NCI-H2171 (cell line): ENCODE measurements at regions not wholly inside any gene's neighbourhood (a gene's known extent, or its start where the extent isn't known, plus 50 kb on each side); places are given as distances from the start of the nearest gene placed in this dataset.

ENCODE experiments used
- DNase-seq: peaks from one replicate; lab custom pipeline; 2025; lab: John Stamatoyannopoulos, UW

DNA sequence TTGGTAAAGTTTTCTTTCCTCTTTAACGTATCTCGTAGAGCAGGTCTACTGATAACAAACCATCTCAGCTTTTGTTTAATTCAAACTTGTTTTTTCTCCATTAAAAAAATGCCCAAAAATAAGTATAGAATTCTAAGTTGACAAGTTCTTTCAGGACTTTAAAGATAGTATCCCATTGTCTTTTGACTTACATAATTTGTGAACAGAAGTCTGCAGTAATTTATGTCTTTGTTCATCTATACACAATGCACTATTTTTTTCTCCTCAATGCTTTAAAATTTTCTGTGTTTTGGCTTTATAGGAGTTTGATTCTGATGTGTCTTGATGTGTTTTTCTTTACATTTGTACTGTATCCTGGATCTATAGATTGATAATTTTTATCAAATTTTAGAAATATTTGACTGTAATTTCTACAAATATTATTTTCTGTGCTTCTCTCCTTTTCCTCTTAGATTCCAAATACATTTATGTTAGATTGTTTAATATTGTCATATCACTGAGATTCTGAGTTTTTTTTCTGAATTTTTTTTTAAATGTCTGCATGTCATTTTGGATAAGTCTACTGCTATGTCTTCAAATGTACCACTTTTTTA is 143.3 kb downstream of the FTCDNL1 start:
- no peak for DNase-seq

GRCh38 chr2:199705538-199705937 is 145.5 kb downstream of the FTCDNL1 start:
- no peak for DNase-seq

DNA sequence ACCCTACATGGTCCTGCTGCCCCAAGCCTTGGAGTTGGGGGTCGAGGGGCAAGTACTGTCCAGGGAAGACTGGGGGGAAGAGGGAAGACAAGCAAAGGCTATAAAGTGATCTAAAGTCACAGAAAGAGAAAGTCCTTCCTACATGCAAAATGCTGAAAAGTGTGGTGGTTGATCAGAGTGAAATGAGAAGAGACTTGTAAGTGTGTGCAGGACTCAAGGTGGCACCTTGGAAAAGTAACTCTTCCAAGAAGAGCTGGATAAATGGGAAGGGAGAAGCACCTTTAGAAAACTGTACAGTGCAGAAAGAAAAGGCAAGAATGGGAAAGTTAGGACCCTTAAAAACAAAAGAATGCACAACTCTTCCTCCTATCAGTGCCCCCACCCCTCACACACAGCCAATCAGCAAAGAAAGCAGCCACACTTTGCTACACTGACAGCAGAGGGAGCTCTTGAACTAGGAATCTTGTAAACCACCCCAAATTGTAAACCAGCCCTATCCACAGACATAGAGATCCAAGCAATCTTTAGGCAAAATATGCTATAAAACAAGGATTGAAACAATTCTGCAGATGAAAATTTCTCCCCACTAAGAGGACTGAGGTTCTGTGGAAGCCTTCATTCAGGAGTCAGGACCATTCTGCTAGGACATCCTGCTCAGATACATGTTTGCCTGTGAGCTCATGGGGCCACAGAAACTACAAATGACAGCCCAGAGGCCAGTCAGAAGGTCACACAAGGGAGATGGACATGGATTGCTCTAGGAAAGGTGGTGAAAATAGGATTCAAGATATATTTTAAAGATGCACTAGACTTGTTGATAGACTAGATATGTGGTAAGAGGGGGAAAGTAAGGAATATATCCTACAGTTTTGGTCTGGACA is 146.4 kb downstream of the FTCDNL1 start:
- no peak for DNase-seq

GRCh38 chr2:199703199-199703598 is 147.8 kb downstream of the FTCDNL1 start:
- no peak for DNase-seq

GRCh38 chr2:199697469-199697868 is 153.5 kb downstream of the FTCDNL1 start:
- DNase-seq = no peak

GRCh38 chr2:199696048-199696447 is 154.9 kb downstream of the FTCDNL1 start:
- no peak for DNase-seq

DNA sequence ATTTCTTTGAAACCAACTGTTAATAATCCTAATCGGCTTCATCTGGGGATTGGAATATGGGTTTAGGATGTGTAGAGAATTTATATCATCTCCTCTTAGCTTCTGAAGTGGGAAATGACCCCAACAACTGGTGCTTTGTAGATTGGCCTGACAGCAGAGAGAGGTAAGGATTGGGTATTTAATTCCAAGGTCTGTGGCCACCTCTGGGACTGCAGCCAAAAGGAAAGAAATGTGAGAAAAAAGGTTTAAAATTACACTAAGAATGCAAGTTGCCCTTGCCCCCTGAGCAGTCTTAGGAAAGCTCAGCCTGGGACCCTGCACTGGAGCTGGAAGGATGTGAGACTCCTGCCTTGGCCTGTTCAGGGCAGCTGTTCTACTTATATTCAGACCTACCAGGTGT is 157.1 kb downstream of the FTCDNL1 start:
- DNase-seq = no peak

DNA sequence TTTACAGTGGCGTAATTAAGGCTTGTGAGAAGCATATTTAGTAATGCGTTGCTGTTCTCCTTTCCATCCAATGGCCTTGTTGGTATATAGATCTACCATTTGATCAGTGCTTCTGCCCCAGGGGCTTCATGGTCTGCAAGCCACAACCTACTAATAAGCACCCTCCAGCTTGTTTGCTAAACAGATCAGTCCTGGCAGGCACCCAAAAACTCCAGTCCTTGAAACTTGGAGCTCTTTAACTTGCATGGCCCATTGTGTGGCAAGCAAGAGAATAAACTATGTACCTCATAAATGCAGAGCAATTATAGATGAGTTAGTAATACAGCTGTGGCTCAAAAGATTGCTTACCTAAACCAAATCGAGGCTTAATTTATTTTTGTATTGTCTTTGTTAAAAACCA is 158.5 kb downstream of the FTCDNL1 start:
- DNase-seq = no peak

DNA sequence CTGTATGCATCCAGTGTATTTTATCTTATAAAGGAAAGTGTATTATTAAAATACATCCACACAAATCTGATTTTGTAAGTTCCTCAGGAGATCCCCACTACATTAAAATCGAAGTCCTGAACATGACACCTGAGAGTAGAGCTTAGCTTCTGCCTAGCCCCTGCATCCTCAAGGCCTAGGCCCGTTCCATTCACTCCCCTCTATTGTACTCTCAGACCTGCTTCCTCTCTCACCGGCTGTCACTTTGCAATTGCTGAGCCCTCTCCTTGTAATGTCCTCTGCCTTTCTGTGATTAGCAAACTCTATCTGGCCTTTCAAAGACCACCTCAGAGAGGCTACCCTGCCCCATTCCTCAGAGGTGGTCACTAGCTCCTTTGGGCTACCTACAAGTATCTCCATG is 160.8 kb downstream of the FTCDNL1 start:
- DNase-seq = no peak

- DNase-seq = no peak
Measured at GRCh38 chr2:199685669-199686068, 165.3 kb downstream of the FTCDNL1 start.

GRCh38 chr2:199684832-199685231 is 166.2 kb downstream of the FTCDNL1 start:
- DNase-seq = no peak

GRCh38 chr2:199684168-199684567 is 166.8 kb downstream of the FTCDNL1 start:
- DNase-seq = no peak

- no peak for DNase-seq
Measured at GRCh38 chr2:199682001-199682400, 169.0 kb downstream of the FTCDNL1 start.

DNA sequence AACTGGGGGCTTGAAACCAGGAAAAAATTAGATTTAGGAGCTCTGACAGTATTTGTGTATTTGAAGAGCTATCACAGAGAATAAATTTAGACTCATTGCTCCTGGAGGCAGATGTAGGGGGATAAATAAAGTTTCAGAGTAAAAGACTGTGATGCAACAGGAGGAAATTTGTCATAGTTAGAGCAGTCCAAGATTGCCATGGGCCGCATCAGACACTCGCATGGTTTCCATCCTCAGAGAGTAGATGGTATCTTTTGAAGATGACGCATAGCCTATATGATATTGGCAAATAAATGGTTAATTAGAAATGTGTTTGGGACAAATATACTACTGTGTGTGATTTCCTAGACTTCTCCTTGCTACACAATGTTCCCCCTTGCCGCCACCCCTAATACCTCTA is 170.5 kb downstream of the FTCDNL1 start:
- DNase-seq = no peak

DNA sequence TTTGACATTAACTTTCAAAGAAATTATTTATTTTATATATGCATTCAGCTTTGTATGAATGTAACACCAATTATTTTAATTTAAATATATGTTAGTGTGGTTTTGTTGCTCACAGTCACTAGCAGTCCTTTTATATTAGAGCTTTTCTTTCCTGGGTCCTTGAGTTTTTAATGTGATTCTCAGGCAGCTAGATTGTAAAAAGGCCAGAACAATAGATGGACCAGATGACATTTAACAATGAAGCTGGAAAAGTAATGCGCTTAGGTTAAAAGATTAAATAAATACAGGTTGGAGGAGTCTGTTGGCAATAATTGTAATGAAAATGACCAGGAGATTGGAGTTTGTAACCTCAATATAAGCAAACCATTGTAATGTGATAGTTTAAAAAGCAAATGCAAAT is 171.1 kb downstream of the FTCDNL1 start:
- no peak for DNase-seq

GRCh38 chr2:199677881-199678280 is 173.1 kb downstream of the FTCDNL1 start:
- DNase-seq = no peak

DNA sequence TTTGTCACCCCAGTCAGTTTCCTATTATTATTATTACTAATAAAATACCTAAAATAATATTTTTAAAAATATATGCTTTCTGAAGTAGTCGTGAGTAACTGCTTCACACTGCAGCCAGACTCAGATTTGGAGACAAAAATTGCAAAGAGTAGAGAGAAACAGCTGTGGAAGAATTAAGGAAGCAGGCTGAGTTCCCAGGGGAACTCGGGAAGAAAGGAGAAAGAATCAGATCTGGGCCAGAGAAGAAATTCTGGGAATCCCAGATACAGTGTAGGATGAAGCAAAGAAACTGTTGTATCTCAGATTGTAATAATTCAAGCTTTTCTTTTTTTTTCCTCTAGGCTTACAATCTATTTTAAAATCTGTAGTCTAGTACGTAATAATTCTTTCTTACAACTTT is 182.3 kb downstream of the FTCDNL1 start:
- no peak for DNase-seq

DNA sequence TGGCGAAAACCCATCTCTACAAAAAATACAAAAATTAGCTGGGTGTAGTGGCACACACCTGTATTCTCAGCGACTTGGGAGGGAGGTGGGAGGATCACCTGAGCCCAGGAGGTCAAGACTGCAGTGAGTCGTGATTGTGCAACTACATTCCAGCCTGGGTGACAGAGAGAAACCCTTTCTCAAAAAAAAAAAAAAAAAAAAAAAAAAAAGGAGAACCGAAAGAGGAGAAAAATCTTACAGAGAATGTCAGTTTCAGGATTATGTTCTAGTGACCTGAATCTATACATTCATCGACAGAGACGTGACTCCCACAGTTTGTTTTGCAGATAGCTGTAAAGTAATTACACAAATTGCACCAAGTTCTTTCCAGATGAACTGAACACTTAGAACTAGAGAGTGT is 187.8 kb downstream of the FTCDNL1 start:
- no peak for DNase-seq

DNA sequence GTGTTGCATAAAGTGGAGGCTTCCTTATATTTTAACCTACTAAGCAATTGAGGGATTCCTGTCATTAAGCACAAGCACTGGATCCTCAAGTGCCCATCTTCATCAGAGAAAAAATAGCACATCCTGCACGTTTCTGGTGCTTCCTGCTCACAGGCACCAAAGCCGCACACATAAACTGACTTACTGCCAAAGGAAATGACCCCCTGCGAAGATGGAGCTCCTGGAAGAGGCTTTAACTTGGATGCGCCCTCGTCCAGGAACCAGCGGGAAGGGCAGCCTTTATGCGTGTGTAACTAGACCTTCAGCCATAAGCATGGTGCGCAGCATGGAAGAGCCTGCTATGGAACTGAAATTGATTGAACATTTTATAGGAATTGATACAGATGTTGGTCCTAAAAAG is 188.7 kb downstream of the FTCDNL1 start:
- DNase-seq = no peak

DNA sequence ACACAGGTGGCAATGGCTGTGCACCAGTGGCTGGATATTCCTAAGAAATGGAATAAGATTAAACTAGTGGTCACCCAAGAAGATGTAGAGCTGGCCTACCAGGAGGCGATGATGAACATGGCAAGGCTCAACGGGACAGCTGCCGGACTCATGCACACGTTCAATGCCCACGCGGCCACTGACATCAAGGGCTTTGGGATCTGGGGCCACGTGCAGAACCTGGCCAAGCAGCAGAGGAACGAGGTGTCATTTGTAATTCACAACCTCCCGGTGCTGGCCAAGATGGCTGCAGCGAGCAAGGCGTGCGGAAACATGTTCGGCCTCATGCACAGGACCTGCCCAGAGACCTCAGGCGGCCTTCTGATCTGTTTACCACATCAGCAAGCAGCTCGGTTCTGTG is 190.8 kb downstream of the FTCDNL1 start:
- DNase-seq = no peak

DNA sequence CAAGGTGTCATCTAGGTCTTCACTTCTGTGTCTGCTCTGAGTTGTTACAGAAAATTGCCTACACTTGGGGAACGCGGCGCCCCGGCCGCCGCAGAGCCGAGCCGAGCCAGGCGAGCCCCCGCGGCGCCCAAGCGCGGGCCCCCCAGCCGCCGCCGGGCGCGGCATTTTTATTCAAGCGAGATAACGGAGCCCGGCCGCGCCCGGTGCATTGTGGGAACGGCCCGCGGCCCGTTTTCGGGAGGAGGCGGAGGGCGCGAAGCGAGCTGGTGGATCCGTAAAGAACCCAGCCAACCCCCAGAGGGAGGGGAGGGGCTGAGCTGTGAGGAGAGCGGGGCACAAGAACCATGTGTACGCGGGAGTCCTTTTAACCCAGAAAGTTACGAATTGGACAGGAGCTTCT is 191.8 kb downstream of the FTCDNL1 start:
- DNase-seq = peak; percentile 13

- no peak for DNase-seq
Measured at GRCh38 chr2:199646439-199646838, 188.7 kb upstream of the SATB2 start.

GRCh38 chr2:199631129-199631528 is 173.4 kb upstream of the SATB2 start:
- no peak for DNase-seq

DNA sequence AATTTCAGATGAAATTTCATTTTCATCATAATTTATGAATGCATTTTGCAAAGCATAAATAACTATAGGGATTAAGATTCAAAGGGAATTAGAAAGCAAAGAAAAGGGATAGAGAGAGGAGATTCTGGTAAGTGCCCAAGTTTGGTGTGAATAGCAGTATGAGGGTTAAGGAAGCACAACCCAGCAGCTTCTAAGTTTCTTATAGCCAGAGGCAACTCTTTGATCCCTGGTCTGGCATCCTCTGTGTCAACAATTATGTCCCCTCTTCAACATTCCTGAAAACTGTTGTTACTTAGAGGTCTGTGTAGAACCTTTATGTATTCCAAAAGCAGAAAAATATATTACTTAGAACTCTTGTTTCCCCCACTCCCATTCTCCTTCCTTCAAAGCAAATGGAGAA is 171.6 kb upstream of the SATB2 start:
- DNase-seq = no peak
